ENCODE measurements at regions not wholly inside any gene's neighbourhood (a gene's known extent, or its start where the extent isn't known, plus 50 kb on each side); places are given as distances from the start of the nearest gene placed in this dataset.

GRCh38 chr5:124341066-124341858, 405.2 kb downstream of the ZNF608 start:
- Mint-ChIP-seq H3K4me3 (no peak overlapping the region), H3K27me3 (no peaks in the 10 kb centered on the region), H3K9me3 (no peaks in the 10 kb centered on the region), H3K4me1 (peaks cover 2% of the 10 kb centered on the region), H3K27ac (no peak overlapping the region), H3K36me3 (ENCODE audit: low read depth) (no peaks in the 10 kb centered on the region)
- ATAC-seq (no peak), DNase-seq (no peak)

GRCh38 chr5:124337996-124338395, 408.4 kb downstream of the ZNF608 start:
- Mint-ChIP-seq H3K27ac (no peak overlapping the region), H3K36me3 (ENCODE audit: low read depth) (no peaks in the 10 kb centered on the region), H3K4me3 (no peak overlapping the region), H3K27me3 (no peaks in the 10 kb centered on the region), H3K4me1 (no peaks in the 10 kb centered on the region), H3K9me3 (peaks cover 3% of the 10 kb centered on the region)
- ATAC-seq (no peak), DNase-seq (no peak)

GRCh38 chr5:124333298-124333979, 413.0 kb downstream of the ZNF608 start:
- H3K9me3 Mint-ChIP-seq: peaks cover 8% of the 10 kb centered on the region
- no peaks in the 10 kb centered on the region for H3K4me1 Mint-ChIP-seq
- no peak for DNase-seq
- no peaks in the 10 kb centered on the region for H3K36me3 Mint-ChIP-seq (ENCODE audit: low read depth)
- no peak overlapping the region for H3K4me3 Mint-ChIP-seq
- no peak overlapping the region for H3K27ac Mint-ChIP-seq
- ATAC-seq: no peak
- H3K27me3 Mint-ChIP-seq: no peaks in the 10 kb centered on the region

- Mint-ChIP-seq H3K36me3 (ENCODE audit: low read depth) (no peaks in the 10 kb centered on the region), H3K4me1 (no peaks in the 10 kb centered on the region), H3K27me3 (no peaks in the 10 kb centered on the region), H3K4me3 (no peak overlapping the region), H3K27ac (no peak overlapping the region), H3K9me3 (peaks cover 8% of the 10 kb centered on the region)
- DNase-seq: no peak
- no peak for ATAC-seq
These were observed 414.2 kb downstream of the ZNF608 start for GRCh38 chr5:124332273-124332672.

- no peak for DNase-seq
- Mint-ChIP-seq H3K27me3 (no peaks in the 10 kb centered on the region), H3K36me3 (ENCODE audit: low read depth) (no peaks in the 10 kb centered on the region), H3K9me3 (peaks cover 8% of the 10 kb centered on the region), H3K27ac (no peak overlapping the region), H3K4me3 (no peak overlapping the region), H3K4me1 (no peaks in the 10 kb centered on the region)
- ATAC-seq: no peak
These were observed 415.7 kb downstream of the ZNF608 start for GRCh38 chr5:124330595-124331220.

GRCh38 chr5:124328201-124328600, 418.2 kb downstream of the ZNF608 start:
- H3K4me1 Mint-ChIP-seq: no peaks in the 10 kb centered on the region
- H3K27ac Mint-ChIP-seq: no peak overlapping the region
- no peak for DNase-seq
- H3K9me3 Mint-ChIP-seq: peaks cover 5% of the 10 kb centered on the region
- H3K36me3 Mint-ChIP-seq (ENCODE audit: low read depth): no peaks in the 10 kb centered on the region
- no peak overlapping the region for H3K4me3 Mint-ChIP-seq
- no peak for ATAC-seq
- H3K27me3 Mint-ChIP-seq: no peaks in the 10 kb centered on the region

GRCh38 chr5:124318661-124319060, 427.8 kb downstream of the ZNF608 start:
- no peak overlapping the region for H3K27ac Mint-ChIP-seq
- no peaks in the 10 kb centered on the region for H3K4me1 Mint-ChIP-seq
- DNase-seq (no peak), ATAC-seq (no peak)
- peaks cover 9% of the 10 kb centered on the region for H3K9me3 Mint-ChIP-seq
- H3K4me3 Mint-ChIP-seq: no peak overlapping the region
- H3K27me3 Mint-ChIP-seq: peaks cover 2% of the 10 kb centered on the region
- no peaks in the 10 kb centered on the region for H3K36me3 Mint-ChIP-seq (ENCODE audit: low read depth)

GRCh38 chr5:124317451-124317850, 429.0 kb downstream of the ZNF608 start:
- no peak overlapping the region for H3K27ac Mint-ChIP-seq
- peaks cover 9% of the 10 kb centered on the region for H3K9me3 Mint-ChIP-seq
- DNase-seq: no peak
- H3K27me3 Mint-ChIP-seq: peaks cover 2% of the 10 kb centered on the region
- H3K4me3 Mint-ChIP-seq: no peak overlapping the region
- no peaks in the 10 kb centered on the region for H3K36me3 Mint-ChIP-seq (ENCODE audit: low read depth)
- H3K4me1 Mint-ChIP-seq: no peaks in the 10 kb centered on the region
- ATAC-seq: no peak

- no peaks in the 10 kb centered on the region for H3K4me1 Mint-ChIP-seq
- ATAC-seq: no peak
- no peak for DNase-seq
- no peaks in the 10 kb centered on the region for H3K36me3 Mint-ChIP-seq (ENCODE audit: low read depth)
- H3K27me3 Mint-ChIP-seq: no peaks in the 10 kb centered on the region
- H3K9me3 Mint-ChIP-seq: peaks cover 9% of the 10 kb centered on the region
- no peak overlapping the region for H3K4me3 Mint-ChIP-seq
- H3K27ac Mint-ChIP-seq: no peak overlapping the region
These were observed 430.6 kb downstream of the ZNF608 start for GRCh38 chr5:124315741-124316415.

GRCh38 chr5:124310453-124310852, 436.0 kb downstream of the ZNF608 start:
- H3K9me3 Mint-ChIP-seq: no peaks in the 10 kb centered on the region
- H3K4me1 Mint-ChIP-seq: no peaks in the 10 kb centered on the region
- no peak overlapping the region for H3K27ac Mint-ChIP-seq
- no peaks in the 10 kb centered on the region for H3K36me3 Mint-ChIP-seq (ENCODE audit: low read depth)
- no peak for ATAC-seq
- DNase-seq: no peak
- H3K4me3 Mint-ChIP-seq: no peak overlapping the region
- H3K27me3 Mint-ChIP-seq: no peaks in the 10 kb centered on the region

GRCh38 chr5:124309241-124309980, 437.0 kb downstream of the ZNF608 start:
- H3K4me1 Mint-ChIP-seq: no peaks in the 10 kb centered on the region
- DNase-seq: no peak
- H3K27ac Mint-ChIP-seq: no peak overlapping the region
- no peaks in the 10 kb centered on the region for H3K36me3 Mint-ChIP-seq (ENCODE audit: low read depth)
- no peaks in the 10 kb centered on the region for H3K27me3 Mint-ChIP-seq
- no peaks in the 10 kb centered on the region for H3K9me3 Mint-ChIP-seq
- no peak for ATAC-seq
- H3K4me3 Mint-ChIP-seq: no peak overlapping the region

- Mint-ChIP-seq H3K4me1 (no peaks in the 10 kb centered on the region), H3K9me3 (no peaks in the 10 kb centered on the region), H3K4me3 (no peak overlapping the region), H3K36me3 (ENCODE audit: low read depth) (no peaks in the 10 kb centered on the region), H3K27ac (no peak overlapping the region), H3K27me3 (no peaks in the 10 kb centered on the region)
- DNase-seq: no peak
- ATAC-seq: no peak
These were observed 443.1 kb downstream of the ZNF608 start for GRCh38 chr5:124303366-124303765.

- Mint-ChIP-seq H3K27ac (no peak overlapping the region), H3K27me3 (no peaks in the 10 kb centered on the region), H3K9me3 (peaks cover 3% of the 10 kb centered on the region), H3K4me1 (no peaks in the 10 kb centered on the region), H3K4me3 (no peak overlapping the region), H3K36me3 (ENCODE audit: low read depth) (no peaks in the 10 kb centered on the region)
- ATAC-seq (no peak), DNase-seq (no peak)
These were observed 443.9 kb downstream of the ZNF608 start for GRCh38 chr5:124302533-124302932.

- H3K4me1 Mint-ChIP-seq: no peaks in the 10 kb centered on the region
- H3K9me3 Mint-ChIP-seq: peaks cover 3% of the 10 kb centered on the region
- H3K27me3 Mint-ChIP-seq: no peaks in the 10 kb centered on the region
- no peak overlapping the region for H3K4me3 Mint-ChIP-seq
- no peaks in the 10 kb centered on the region for H3K36me3 Mint-ChIP-seq (ENCODE audit: low read depth)
- no peak for DNase-seq
- no peak overlapping the region for H3K27ac Mint-ChIP-seq
- ATAC-seq: no peak
These were observed 444.6 kb downstream of the ZNF608 start for GRCh38 chr5:124301850-124302249.
